ENCODE measurements at regions not wholly inside any gene's neighbourhood (a gene's known extent, or its start where the extent isn't known, plus 50 kb on each side); places are given as distances from the start of the nearest gene placed in this dataset.

DNA sequence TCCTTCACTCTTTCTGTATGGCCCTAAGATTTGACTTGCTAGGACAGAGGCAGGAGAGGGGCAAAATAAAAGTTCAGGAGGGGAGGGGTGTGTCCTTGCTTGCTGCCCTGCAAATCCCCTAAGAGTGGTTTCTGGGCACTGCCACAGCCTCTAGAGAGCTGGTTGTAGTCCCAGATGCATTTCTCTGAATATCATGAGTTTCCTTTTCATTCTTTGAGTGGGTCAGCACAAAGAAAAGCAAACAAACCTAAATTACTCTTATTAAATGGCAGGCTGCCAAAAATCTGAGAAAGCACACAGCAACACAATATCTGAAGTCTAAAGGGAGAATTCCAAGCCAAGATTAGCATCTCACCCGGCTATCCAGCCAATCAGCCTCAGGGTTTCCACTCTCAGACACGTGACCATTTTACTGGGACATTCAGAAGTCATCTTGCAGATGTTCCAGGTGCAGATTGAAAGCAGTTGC, 919.3 kb downstream of the TUSC7 start:
- Mint-ChIP-seq H3K4me3 (peak overlapping the region; percentile 24; the same call in 1 of the 2 replicates), H3K9me3 (no peaks in the 10 kb centered on the region; the same call in 1 of the 2 replicates), H3K27ac (peak overlapping the region; percentile 60; the same call in 1 of the 2 replicates), H3K4me1 (ENCODE audit: low read depth) (peaks cover 15% of the 10 kb centered on the region), H3K27me3 (ENCODE audit: insufficient read depth) (no peaks in the 10 kb centered on the region; the same call in 1 of the 2 replicates), H3K36me3 (ENCODE audit: low read depth) (no peaks in the 10 kb centered on the region)
- DNase-seq, result peak; percentile 76
- TF ChIP-seq, protein P1, sequence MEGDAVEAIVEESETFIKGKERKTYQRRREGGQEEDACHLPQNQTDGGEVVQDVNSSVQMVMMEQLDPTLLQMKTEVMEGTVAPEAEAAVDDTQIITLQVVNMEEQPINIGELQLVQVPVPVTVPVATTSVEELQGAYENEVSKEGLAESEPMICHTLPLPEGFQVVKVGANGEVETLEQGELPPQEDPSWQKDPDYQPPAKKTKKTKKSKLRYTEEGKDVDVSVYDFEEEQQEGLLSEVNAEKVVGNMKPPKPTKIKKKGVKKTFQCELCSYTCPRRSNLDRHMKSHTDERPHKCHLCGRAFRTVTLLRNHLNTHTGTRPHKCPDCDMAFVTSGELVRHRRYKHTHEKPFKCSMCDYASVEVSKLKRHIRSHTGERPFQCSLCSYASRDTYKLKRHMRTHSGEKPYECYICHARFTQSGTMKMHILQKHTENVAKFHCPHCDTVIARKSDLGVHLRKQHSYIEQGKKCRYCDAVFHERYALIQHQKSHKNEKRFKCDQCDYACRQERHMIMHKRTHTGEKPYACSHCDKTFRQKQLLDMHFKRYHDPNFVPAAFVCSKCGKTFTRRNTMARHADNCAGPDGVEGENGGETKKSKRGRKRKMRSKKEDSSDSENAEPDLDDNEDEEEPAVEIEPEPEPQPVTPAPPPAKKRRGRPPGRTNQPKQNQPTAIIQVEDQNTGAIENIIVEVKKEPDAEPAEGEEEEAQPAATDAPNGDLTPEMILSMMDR (IDR thresholded peaks at IDR 0.05), result no peak

DNA sequence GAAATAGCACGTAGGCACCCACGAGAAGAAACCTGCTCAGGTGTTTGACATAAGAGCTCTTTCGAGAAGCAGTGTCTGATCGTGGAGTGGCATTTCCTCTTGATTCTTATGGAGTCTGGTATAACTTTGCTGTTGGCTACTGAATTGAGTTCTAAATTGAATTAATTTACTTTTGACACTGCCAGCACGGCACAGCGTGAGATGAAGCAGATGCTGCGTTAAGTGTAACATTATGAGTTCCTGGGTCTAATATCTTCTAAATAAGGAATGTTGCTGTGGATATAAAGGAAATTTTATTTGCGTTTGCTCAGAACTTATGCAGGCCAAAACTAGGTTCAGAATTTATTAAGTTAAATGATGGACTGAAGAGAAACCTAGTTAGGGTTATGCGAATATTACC, 919.9 kb downstream of the TUSC7 start:
- Mint-ChIP-seq H3K9me3 (no peaks in the 10 kb centered on the region; the same call in 1 of the 2 replicates), H3K36me3 (ENCODE audit: low read depth) (no peaks in the 10 kb centered on the region), H3K4me3 (no peak overlapping the region), H3K4me1 (ENCODE audit: low read depth) (peaks cover 15% of the 10 kb centered on the region), H3K27me3 (ENCODE audit: insufficient read depth) (no peaks in the 10 kb centered on the region; the same call in none of the 2 replicates), H3K27ac (no peak overlapping the region)
- TF ChIP-seq, protein P1 (IDR thresholded peaks at IDR 0.05), result no peak
- DNase-seq, result no peak

DNA sequence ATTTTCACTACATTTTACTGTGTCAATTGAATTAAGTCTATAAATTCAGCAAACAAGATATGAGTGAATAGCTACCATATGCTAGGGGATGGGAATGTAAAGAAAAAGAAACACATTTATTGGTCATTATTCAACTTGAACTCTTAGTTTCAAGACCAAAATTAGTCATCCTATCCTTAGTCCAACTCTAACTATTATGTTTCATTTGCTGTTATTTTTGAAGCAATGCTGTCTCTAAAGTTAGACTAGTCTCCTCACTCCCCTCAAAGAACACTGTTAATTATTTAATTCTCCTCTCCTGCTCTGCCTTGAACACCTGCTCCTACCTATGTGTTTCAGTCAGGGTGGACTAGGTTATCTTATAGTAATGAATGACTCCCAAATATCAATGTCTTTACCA, 920.9 kb downstream of the TUSC7 start:
- Mint-ChIP-seq H3K4me1 (ENCODE audit: low read depth) (peaks cover 15% of the 10 kb centered on the region), H3K36me3 (ENCODE audit: low read depth) (no peaks in the 10 kb centered on the region)

DNA sequence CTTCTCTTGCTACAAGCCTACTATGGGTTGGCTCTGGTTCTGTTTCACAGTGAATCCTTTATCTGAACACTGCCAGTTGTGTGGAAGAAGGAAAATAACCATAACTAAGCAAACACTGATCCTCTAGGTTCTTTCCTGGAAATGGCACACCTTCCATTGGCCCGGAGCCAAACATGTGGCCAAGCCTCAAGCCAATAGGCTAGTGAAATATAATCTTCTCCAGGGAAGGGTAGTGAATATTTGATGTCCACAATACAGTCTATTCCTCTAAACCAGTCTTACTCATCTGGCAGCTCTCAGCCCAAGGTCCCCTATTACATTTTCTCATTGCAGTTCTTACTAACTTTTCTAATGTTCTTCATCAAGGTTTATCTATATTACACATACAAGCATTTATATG, 921.3 kb downstream of the TUSC7 start:
- no peak overlapping the region for H3K4me3 Mint-ChIP-seq
- no peak overlapping the region for H3K27ac Mint-ChIP-seq
- DNase-seq, result no peak
- peaks cover 3% of the 10 kb centered on the region; the same call in 1 of the 2 replicates for H3K9me3 Mint-ChIP-seq
- peaks cover 15% of the 10 kb centered on the region for H3K4me1 Mint-ChIP-seq (ENCODE audit: low read depth)
- no peaks in the 10 kb centered on the region; the same call in none of the 2 replicates for H3K27me3 Mint-ChIP-seq (ENCODE audit: insufficient read depth)
- TF ChIP-seq, protein P1 (IDR thresholded peaks at IDR 0.05), result no peak
- no peaks in the 10 kb centered on the region for H3K36me3 Mint-ChIP-seq (ENCODE audit: low read depth)

More for the DNA sequence above, 920.9 kb downstream of the TUSC7 start:
- no peaks in the 10 kb centered on the region; the same call in 1 of the 2 replicates for H3K9me3 Mint-ChIP-seq
- H3K27me3 Mint-ChIP-seq (ENCODE audit: insufficient read depth), result no peaks in the 10 kb centered on the region; the same call in none of the 2 replicates
- no peak for DNase-seq
- TF ChIP-seq, protein P1 (IDR thresholded peaks at IDR 0.05), result no peak
- H3K4me3 Mint-ChIP-seq, result no peak overlapping the region
- no peak overlapping the region for H3K27ac Mint-ChIP-seq

DNA sequence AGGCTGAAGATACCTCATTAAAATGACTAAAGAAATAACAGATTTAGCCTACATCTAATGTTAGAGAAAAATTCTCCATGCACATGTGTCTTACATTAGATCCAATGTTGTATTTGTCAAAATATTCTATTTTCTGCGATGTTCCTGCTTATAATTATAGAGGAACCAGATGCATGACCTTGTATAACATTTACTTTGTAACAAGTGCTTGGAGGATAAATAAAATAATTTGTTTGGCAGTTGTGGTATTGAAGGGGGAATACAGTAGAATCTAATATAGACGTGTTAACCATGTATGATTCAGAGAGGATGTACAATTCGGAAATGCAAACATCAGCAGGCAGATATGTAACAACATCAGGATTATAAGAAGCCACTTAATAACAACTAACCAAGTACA, 922.2 kb downstream of the TUSC7 start:
- TF ChIP-seq, protein P1 (IDR thresholded peaks at IDR 0.05), result no peak
- Mint-ChIP-seq H3K27me3 (ENCODE audit: insufficient read depth) (no peaks in the 10 kb centered on the region; the same call in none of the 2 replicates), H3K36me3 (ENCODE audit: low read depth) (no peaks in the 10 kb centered on the region), H3K4me3 (no peak overlapping the region), H3K9me3 (peaks cover 3% of the 10 kb centered on the region; the same call in 1 of the 2 replicates), H3K4me1 (ENCODE audit: low read depth) (peaks cover 15% of the 10 kb centered on the region), H3K27ac (no peak overlapping the region)
- no peak for DNase-seq
